ENCODE measurements at regions not wholly inside any gene's neighbourhood (a gene's known extent, or its start where the extent isn't known, plus 50 kb on each side); places are given as distances from the start of the nearest gene placed in this dataset.

GRCh38 chr4:175951794-175952193, 113.8 kb upstream of the WDR17 start:
- Histone ChIP-seq H3K27ac (replicated peaks) (no peak overlapping the region), H3K4me3 (replicated peaks; ENCODE audit: insufficient read depth, low read length) (no peak overlapping the region), H3K27me3 (ENCODE audit: insufficient read depth, poor library complexity, severe bottlenecking) (no peaks in the 10 kb centered on the region)
- DNase-seq (ENCODE audit: low read depth in 1 of 2, low spot score in 1 of 2), result no peak
- TF ChIP-seq SPI1 (IDR thresholded peaks at IDR 0.05; ENCODE audit: borderline replicate concordance, low read depth) (no peak), GABPA (IDR thresholded peaks at IDR 0.05; ENCODE audit: low read depth) (no peak), REST (IDR thresholded peaks at IDR 0.05; ENCODE audit: insufficient replicate concordance, low read depth) (no peak), POLR2AphosphoS5 (IDR thresholded peaks at IDR 0.05; ENCODE audit: low read depth) (no peak), CTCF (IDR thresholded peaks at IDR 0.05; ENCODE audit: insufficient read depth, low read length) (no peak)

- no peak overlapping the region for H3K4me3 ChIP-seq (replicated peaks; ENCODE audit: insufficient read depth, low read length)
- DNase-seq (ENCODE audit: low read depth in 1 of 2, low spot score in 1 of 2), result no peak
- no peaks in the 10 kb centered on the region for H3K27me3 ChIP-seq (ENCODE audit: insufficient read depth, poor library complexity, severe bottlenecking)
- no peak overlapping the region for H3K27ac ChIP-seq (replicated peaks)
- TF ChIP-seq CTCF (IDR thresholded peaks at IDR 0.05; ENCODE audit: insufficient read depth, low read length), result no peak
- no peak for TF ChIP-seq SPI1 (IDR thresholded peaks at IDR 0.05; ENCODE audit: borderline replicate concordance, low read depth)
- no peak for TF ChIP-seq GABPA (IDR thresholded peaks at IDR 0.05; ENCODE audit: low read depth)
- TF ChIP-seq REST (IDR thresholded peaks at IDR 0.05; ENCODE audit: insufficient replicate concordance, low read depth), result no peak
- no peak for TF ChIP-seq POLR2AphosphoS5 (IDR thresholded peaks at IDR 0.05; ENCODE audit: low read depth)
Measured at GRCh38 chr4:175953116-175953515, 112.5 kb upstream of the WDR17 start.

GRCh38 chr4:175953960-175954521, 111.6 kb upstream of the WDR17 start:
- TF ChIP-seq POLR2AphosphoS5 (IDR thresholded peaks at IDR 0.05; ENCODE audit: low read depth) (no peak), CTCF (IDR thresholded peaks at IDR 0.05; ENCODE audit: insufficient read depth, low read length) (no peak), REST (IDR thresholded peaks at IDR 0.05; ENCODE audit: insufficient replicate concordance, low read depth) (no peak), GABPA (IDR thresholded peaks at IDR 0.05; ENCODE audit: low read depth) (no peak), SPI1 (IDR thresholded peaks at IDR 0.05; ENCODE audit: borderline replicate concordance, low read depth) (no peak)

More at GRCh38 chr4:175953960-175954521, 111.6 kb upstream of the WDR17 start:
- Histone ChIP-seq H3K4me3 (replicated peaks; ENCODE audit: insufficient read depth, low read length) (no peak overlapping the region), H3K27ac (replicated peaks) (no peak overlapping the region), H3K27me3 (ENCODE audit: insufficient read depth, poor library complexity, severe bottlenecking) (no peaks in the 10 kb centered on the region)
- DNase-seq (ENCODE audit: low read depth in 1 of 2, low spot score in 1 of 2), result no peak

All from HL-60 (cell line).